Midbrain (tissue), 1 donor: ENCODE measurements at regions not wholly inside any gene's neighbourhood (a gene's known extent, or its start where the extent isn't known, plus 50 kb on each side); places are given as distances from the start of the nearest gene placed in this dataset.
"Not testable (repeated sequence)": the region's sequence is repeated elsewhere in the genome, so short reads cannot be mapped to it uniquely, and the experiment has no call there.

Source experiments
- DNase-seq: peaks from one replicate; lab custom pipeline; 2025; lab: John Stamatoyannopoulos, UW

GRCh38 chr11:116666673-116667249 lies 106.0 kb downstream of the BUD13 start:
- not testable (repeated sequence) for DNase-seq

GRCh38 chr11:116665523-116665922 lies 107.3 kb downstream of the BUD13 start:
- DNase-seq = no peak

GRCh38 chr11:116661056-116661455 lies 111.7 kb downstream of the BUD13 start:
- no peak for DNase-seq

GRCh38 chr11:116660011-116660410 lies 112.8 kb downstream of the BUD13 start:
- no peak for DNase-seq

- DNase-seq = no peak
Observed at GRCh38 chr11:116658876-116659535, 113.8 kb downstream of the BUD13 start.

- no peak for DNase-seq
Observed at GRCh38 chr11:116657842-116658825, 114.7 kb downstream of the BUD13 start.

GRCh38 chr11:116656011-116656410 lies 116.8 kb downstream of the BUD13 start:
- DNase-seq = no peak

GRCh38 chr11:116654526-116654925 lies 118.3 kb downstream of the BUD13 start:
- DNase-seq = no peak

GRCh38 chr11:116653206-116653605 lies 119.6 kb downstream of the BUD13 start:
- DNase-seq = no peak

- DNase-seq = no peak
Observed at GRCh38 chr11:116651737-116652237, 121.0 kb downstream of the BUD13 start.

GRCh38 chr11:116651098-116651736 lies 121.6 kb downstream of the BUD13 start:
- no peak for DNase-seq

GRCh38 chr11:116650052-116650451 lies 122.7 kb downstream of the BUD13 start:
- DNase-seq = no peak

- no peak for DNase-seq
Observed at GRCh38 chr11:116649268-116649667, 123.5 kb downstream of the BUD13 start.

GRCh38 chr11:116648247-116649174 lies 124.3 kb downstream of the BUD13 start:
- DNase-seq = no peak

- no peak for DNase-seq
Observed at GRCh38 chr11:116647305-116648080, 125.3 kb downstream of the BUD13 start.

- DNase-seq = no peak
Observed at GRCh38 chr11:116646191-116646590, 126.6 kb downstream of the BUD13 start.

GRCh38 chr11:116644941-116645305 lies 127.9 kb downstream of the BUD13 start:
- DNase-seq = no peak

GRCh38 chr11:116644201-116644940 lies 128.4 kb downstream of the BUD13 start:
- no peak for DNase-seq

GRCh38 chr11:116643521-116643920 lies 129.3 kb downstream of the BUD13 start:
- no peak for DNase-seq
